ENCODE measurements at regions not wholly inside any gene's neighbourhood (a gene's known extent, or its start where the extent isn't known, plus 50 kb on each side); places are given as distances from the start of the nearest gene placed in this dataset.

DNA sequence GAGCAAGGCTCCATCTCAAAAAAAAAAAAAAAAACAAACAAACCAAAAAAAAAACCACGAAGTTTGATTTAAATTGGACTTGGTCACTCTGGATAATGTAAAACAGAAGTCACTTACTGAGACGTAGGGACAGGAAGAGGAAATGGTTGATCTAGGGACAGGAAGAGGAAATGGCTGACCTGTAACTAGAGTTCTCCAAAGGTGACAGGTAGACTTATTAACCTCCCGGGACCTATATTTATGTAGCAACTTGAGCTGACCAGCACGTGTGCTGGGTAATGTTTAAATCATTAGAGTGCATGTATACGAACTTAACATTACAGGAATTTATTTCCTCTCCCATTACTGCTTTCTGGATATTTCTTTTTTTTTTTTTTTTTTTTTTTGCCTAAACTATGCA, 81.5 kb upstream of the DHX40 start:
- TF ChIP-seq ARNTL (CRISPR knock-in tag; IDR thresholded peaks at IDR 0.05; ENCODE audit: borderline replicate concordance, low read depth) = no peak
- TF ChIP-seq SNAI2 (CRISPR knock-in tag; IDR thresholded peaks at IDR 0.05) = no peak
- TF ChIP-seq ZNF70 (CRISPR knock-in tag; IDR thresholded peaks at IDR 0.05) = no peak

All from SK-N-SH treated with all-trans-retinoic acid at 6 μM for 48 hours (cell line).